ENCODE measurements at regions not wholly inside any gene's neighbourhood (a gene's known extent, or its start where the extent isn't known, plus 50 kb on each side); places are given as distances from the start of the nearest gene placed in this dataset.

DNA sequence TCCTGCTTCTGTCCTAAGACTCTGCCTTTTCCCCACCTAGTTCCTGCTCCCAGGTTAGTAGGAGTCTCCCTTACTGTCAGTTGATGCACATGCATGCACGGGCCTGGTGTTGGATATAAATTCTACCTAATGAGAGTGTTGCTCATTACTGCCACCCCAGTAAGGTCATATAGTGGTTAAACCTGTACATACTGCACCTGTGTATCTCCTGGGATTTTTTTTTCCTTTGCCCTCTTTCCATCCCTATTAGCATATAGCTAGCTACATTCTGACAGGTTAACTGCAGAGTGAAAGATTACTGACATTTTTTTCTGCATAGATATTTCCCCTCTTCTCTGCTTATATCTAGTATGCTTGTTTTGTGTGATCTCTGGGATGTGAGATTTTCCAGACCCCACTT, 201.5 kb upstream of the PIRT start (continued):
- TF ChIP-seq ZNF37A (tag by site-specific recombination; IDR thresholded peaks at IDR 0.05) (no peak), HOXC10 (CRISPR knock-in tag; IDR thresholded peaks at IDR 0.05) (no peak), ZFP37 (tag by site-specific recombination; IDR thresholded peaks at IDR 0.05) (no peak), ZNF555 (tag by site-specific recombination; conservative IDR thresholded peaks at IDR 0.05) (no peak), ZFP3 (tag by site-specific recombination; IDR thresholded peaks at IDR 0.05; ENCODE audit: low read depth) (no peak)
- TF ChIP-seq, protein P1, sequence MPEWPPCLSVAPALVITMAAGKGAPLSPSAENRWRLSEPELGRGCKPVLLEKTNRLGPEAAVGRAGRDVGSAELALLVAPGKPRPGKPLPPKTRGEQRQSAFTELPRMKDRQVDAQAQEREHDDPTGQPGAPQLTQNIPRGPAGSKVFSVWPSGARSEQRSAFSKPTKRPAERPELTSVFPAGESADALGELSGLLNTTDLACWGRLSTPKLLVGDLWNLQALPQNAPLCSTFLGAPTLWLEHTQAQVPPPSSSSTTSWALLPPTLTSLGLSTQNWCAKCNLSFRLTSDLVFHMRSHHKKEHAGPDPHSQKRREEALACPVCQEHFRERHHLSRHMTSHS (tag by site-specific recombination; IDR thresholded peaks at IDR 0.05) = no peak
- TF ChIP-seq, protein P2, sequence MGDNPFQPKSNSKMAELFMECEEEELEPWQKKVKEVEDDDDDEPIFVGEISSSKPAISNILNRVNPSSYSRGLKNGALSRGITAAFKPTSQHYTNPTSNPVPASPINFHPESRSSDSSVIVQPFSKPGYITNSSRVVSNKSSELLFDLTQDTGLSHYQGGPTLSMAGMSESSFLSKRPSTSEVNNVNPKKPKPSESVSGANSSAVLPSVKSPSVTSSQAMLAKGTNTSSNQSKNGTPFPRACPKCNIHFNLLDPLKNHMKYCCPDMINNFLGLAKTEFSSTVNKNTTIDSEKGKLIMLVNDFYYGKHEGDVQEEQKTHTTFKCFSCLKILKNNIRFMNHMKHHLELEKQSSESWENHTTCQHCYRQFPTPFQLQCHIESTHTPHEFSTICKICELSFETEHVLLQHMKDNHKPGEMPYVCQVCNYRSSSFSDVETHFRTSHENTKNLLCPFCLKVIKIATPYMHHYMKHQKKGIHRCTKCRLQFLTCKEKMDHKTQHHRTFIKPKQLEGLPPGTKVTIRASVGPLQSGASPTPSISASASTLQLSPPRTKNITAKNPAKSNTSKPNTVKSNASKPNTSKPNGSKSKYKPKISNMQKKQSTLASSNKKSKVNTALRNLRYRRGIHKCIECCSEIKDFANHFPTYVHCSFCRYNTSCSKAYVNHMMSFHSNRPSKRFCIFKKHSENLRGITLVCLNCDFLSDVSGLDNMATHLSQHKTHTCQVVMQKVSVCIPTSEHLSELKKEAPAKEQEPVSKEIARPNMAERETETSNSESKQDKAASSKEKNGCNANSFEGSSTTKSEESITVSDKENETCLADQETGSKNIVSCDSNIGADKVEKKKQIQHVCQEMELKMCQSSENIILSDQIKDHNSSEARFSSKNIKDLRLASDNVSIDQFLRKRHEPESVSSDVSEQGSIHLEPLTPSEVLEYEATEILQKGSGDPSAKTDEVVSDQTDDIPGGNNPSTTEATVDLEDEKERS (tag by site-specific recombination; IDR thresholded peaks at IDR 0.05) = no peak

DNA sequence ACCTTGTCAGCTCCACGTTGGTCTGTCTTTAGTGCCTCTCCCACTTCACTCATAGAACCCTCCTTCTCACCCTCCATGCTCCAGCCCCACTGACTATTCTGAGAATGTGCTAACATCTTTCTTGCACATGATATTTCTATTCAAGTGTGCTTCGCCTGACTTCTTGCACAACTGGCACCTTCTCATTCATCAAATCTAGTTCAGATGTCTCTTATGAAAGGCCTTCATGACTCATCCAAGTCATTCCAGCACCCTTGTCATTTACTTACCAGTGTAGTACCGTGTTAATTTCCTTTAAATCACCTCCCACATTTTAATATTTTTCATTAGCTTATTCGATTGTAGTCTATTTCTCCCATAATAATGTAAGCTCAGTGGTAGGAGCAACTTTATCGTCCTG, 197.8 kb upstream of the PIRT start:
- ChIA-PET CTCF (no interaction called here), POLR2A (no interaction called here)
- TF ChIP-seq WT1 (tag by site-specific recombination; IDR thresholded peaks at IDR 0.05) (no peak), ZNF23 (tag by site-specific recombination; IDR thresholded peaks at IDR 0.05; ENCODE audit: borderline replicate concordance) (no peak), ZBTB21 (tag by site-specific recombination; IDR thresholded peaks at IDR 0.05) (no peak), ZNF529 (tag by site-specific recombination; IDR thresholded peaks at IDR 0.05; ENCODE audit: insufficient replicate concordance) (no peak), SALL2 (tag by site-specific recombination; IDR thresholded peaks at IDR 0.05; ENCODE audit: borderline replicate concordance) (no peak), ZNF558 (tag by site-specific recombination; IDR thresholded peaks at IDR 0.05) (no peak), ZFP69B (tag by site-specific recombination; IDR thresholded peaks at IDR 0.05) (no peak), ZNF184 (tag by site-specific recombination; IDR thresholded peaks at IDR 0.05) (no peak), ZNF354C (tag by site-specific recombination; IDR thresholded peaks at IDR 0.05; ENCODE audit: borderline replicate concordance, low read depth) (no peak), ZNF600 (tag by site-specific recombination; IDR thresholded peaks at IDR 0.05) (no peak), GLIS2 (tag by site-specific recombination; IDR thresholded peaks at IDR 0.05) (no peak), ZFP41 (tag by site-specific recombination; IDR thresholded peaks at IDR 0.05; ENCODE audit: borderline replicate concordance) (no peak), ZNF341 (tag by site-specific recombination; IDR thresholded peaks at IDR 0.05; ENCODE audit: low read depth) (no peak), ZEB2 (tag by site-specific recombination; IDR thresholded peaks at IDR 0.05) (no peak)
- TF ChIP-seq, protein P3, sequence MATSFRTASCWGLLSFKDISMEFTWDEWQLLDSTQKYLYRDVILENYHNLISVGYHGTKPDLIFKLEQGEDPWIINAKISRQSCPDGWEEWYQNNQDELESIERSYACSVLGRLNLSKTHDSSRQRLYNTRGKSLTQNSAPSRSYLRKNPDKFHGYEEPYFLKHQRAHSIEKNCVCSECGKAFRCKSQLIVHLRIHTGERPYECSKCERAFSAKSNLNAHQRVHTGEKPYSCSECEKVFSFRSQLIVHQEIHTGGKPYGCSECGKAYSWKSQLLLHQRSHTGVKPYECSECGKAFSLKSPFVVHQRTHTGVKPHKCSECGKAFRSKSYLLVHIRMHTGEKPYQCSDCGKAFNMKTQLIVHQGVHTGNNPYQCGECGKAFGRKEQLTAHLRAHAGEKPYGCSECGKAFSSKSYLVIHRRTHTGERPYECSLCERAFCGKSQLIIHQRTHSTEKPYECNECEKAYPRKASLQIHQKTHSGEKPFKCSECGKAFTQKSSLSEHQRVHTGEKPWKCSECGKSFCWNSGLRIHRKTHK (tag by site-specific recombination; IDR thresholded peaks at IDR 0.05) = no peak
- TF ChIP-seq, protein P4, sequence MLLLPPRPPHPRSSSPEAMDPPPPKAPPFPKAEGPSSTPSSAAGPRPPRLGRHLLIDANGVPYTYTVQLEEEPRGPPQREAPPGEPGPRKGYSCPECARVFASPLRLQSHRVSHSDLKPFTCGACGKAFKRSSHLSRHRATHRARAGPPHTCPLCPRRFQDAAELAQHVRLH (tag by site-specific recombination; IDR thresholded peaks at IDR 0.05) = no peak
- TF ChIP-seq, protein P5, sequence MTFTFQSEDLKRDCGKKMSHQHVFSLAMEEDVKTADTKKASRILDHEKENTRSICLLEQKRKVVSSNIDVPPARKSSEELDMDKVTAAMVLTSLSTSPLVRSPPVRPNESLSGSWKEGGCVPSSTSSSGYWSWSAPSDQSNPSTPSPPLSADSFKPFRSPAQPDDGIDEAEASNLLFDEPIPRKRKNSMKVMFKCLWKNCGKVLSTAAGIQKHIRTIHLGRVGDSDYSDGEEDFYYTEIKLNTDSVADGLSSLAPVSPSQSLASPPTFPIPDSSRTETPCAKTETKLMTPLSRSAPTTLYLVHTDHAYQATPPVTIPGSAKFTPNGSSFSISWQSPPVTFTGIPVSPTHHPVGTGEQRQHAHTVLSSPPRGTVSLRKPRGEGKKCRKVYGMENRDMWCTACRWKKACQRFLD (tag by site-specific recombination; IDR thresholded peaks at IDR 0.05) = no peak
- TF ChIP-seq, protein P6, sequence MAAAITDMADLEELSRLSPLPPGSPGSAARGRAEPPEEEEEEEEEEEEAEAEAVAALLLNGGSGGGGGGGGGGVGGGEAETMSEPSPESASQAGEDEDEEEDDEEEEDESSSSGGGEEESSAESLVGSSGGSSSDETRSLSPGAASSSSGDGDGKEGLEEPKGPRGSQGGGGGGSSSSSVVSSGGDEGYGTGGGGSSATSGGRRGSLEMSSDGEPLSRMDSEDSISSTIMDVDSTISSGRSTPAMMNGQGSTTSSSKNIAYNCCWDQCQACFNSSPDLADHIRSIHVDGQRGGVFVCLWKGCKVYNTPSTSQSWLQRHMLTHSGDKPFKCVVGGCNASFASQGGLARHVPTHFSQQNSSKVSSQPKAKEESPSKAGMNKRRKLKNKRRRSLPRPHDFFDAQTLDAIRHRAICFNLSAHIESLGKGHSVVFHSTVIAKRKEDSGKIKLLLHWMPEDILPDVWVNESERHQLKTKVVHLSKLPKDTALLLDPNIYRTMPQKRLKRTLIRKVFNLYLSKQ (tag by site-specific recombination; IDR thresholded peaks at IDR 0.05; ENCODE audit: borderline replicate concordance) = no peak
- Histone ChIP-seq H3K36me3 (ENCODE audit: control insufficient read depth in 2 of 2, insufficient read depth in 1 of 2, low read length in 2 of 2) (no peaks in the 10 kb centered on the region), H3K4me3 (ENCODE audit: low read depth, low read length) (no peak overlapping the region), H3K4me1 (ENCODE audit: control insufficient read depth, insufficient read depth, low read length) (no peaks in the 10 kb centered on the region), H3K9me3 (ENCODE audit: control insufficient read depth, insufficient read depth, low read depth, low read length) (no peaks in the 10 kb centered on the region; the same call in 1 of the 2 replicates), H3K27ac (ENCODE audit: extremely low read depth, low read depth, low read length) (no peak overlapping the region)
